GM21723 (cell line): ENCODE measurements at regions not wholly inside any gene's neighbourhood (a gene's known extent, or its start where the extent isn't known, plus 50 kb on each side); places are given as distances from the start of the nearest gene placed in this dataset.

Source experiments
- ATAC-seq: cut with Tn5 transposase; IDR thresholded peaks from one replicate; pipeline ENCODE4 v1.9.1; 2021; ENCODE audit warnings: mild to moderate bottlenecking, moderate library complexity; ENCODE audit not compliant: unreplicated experiment

DNA sequence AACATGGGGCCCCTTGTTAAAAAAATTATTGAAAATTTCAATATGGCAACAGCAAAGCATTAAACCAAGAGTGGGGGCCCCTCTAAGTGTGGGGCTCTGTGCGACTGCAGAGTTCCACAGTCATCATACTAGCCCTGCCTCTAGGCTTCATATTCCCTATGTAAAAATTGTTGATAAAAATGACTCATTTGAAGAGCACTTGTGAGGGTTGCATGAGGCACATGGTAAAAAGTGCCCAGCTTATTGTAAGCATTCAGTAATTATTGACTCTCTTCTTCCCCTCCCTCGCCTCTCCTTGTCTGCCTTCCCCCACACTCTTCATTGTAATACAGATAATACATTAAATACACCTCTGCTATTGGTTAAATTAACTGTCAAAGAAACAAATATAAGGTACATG lies 86.7 kb upstream of the PTBP2 start:
- ATAC-seq: no peak

- no peak for ATAC-seq
Observed at GRCh38 chr1:96641282-96641681, 80.3 kb upstream of the PTBP2 start.

GRCh38 chr1:96643519-96643918 lies 78.1 kb upstream of the PTBP2 start:
- no peak for ATAC-seq

GRCh38 chr1:96649301-96649700 lies 72.3 kb upstream of the PTBP2 start:
- no peak for ATAC-seq

DNA sequence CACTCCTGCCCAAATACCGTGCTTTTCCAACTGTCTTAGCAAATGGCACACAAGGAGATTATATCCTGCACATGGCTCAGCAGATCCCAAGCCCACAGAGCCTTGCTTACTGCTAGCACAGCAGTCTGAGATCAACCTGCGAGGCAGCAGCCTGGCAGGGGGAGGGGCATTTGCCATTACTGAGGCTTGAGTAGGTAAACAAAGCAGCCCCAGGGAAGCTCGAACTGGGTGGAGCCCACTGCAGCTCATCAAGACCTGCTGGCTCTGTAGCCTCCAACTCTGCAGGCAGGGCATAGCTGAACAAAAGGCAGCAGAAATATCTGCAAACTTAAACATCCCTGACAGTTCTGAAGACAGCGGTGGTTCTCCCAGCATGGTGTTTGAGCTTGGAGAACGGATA lies 70.1 kb upstream of the PTBP2 start:
- ATAC-seq: no peak

GRCh38 chr1:96660051-96660450 lies 61.5 kb upstream of the PTBP2 start:
- no peak for ATAC-seq

DNA sequence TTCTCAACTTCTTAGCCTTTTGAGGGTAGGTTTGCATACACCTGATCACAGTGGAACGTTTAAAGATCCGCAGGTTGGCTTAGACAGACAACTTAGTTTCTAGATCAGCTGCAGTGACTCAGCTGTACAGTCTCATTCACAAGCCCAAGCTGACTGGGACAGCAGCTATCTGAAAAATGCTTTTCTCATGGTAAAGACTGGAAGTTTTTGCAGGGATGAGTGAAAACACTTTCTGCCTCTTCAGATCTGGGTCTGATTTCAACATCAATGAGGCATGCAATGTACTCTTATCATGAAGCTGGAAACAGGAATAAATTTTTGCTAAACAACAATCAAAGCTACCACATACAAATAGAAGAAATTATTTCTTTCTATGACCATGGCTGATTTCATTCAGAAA lies 61.1 kb upstream of the PTBP2 start:
- ATAC-seq: no peak
